HG03439 (cell line): ENCODE measurements at regions not wholly inside any gene's neighbourhood (a gene's known extent, or its start where the extent isn't known, plus 50 kb on each side); places are given as distances from the start of the nearest gene placed in this dataset.
"Not testable (repeated sequence)": the region's sequence is repeated elsewhere in the genome, so short reads cannot be mapped to it uniquely, and the experiment has no call there.

Source experiments
- ATAC-seq: cut with Tn5 transposase; IDR thresholded peaks from one replicate; pipeline ENCODE4 v1.9.1; 2021; ENCODE audit warnings: mild to moderate bottlenecking, moderate library complexity; ENCODE audit not compliant: unreplicated experiment

GRCh38 chr2:31664949-31665724 is 84.4 kb upstream of the SRD5A2 start:
- ATAC-seq = no peak

GRCh38 chr2:31660812-31661335 is 80.1 kb upstream of the SRD5A2 start:
- no peak for ATAC-seq

GRCh38 chr2:31660165-31660564 is 79.4 kb upstream of the SRD5A2 start:
- no peak for ATAC-seq

GRCh38 chr2:31654241-31654640 is 73.5 kb upstream of the SRD5A2 start:
- ATAC-seq = no peak

GRCh38 chr2:31651736-31652135 is 71.0 kb upstream of the SRD5A2 start:
- ATAC-seq = no peak

GRCh38 chr2:31651267-31651666 is 70.5 kb upstream of the SRD5A2 start:
- ATAC-seq = no peak

GRCh38 chr2:31644551-31644950 is 63.8 kb upstream of the SRD5A2 start:
- ATAC-seq = no peak

GRCh38 chr2:31642707-31643106 is 62.0 kb upstream of the SRD5A2 start:
- no peak for ATAC-seq

GRCh38 chr2:31632201-31632600 is 51.5 kb upstream of the SRD5A2 start:
- not testable (repeated sequence) for ATAC-seq
